Neural cell (in vitro differentiated cells): ENCODE measurements at regions not wholly inside any gene's neighbourhood (a gene's known extent, or its start where the extent isn't known, plus 50 kb on each side); places are given as distances from the start of the nearest gene placed in this dataset.

Experiments used
- H2AFZ ChIP-seq: fragments of 200-600, 300-800 bp; sonication (generic), shearing (Covaris generic); 2 replicates; pipeline ENCODE4 v1.6.0; 2014; ENCODE audit warnings: low read depth, mild to moderate bottlenecking, antibody characterized with exemption, low read length, moderate library complexity
- H3F3A ChIP-seq: fragments of 200-600 bp; shearing (Covaris generic); 2 replicates; pipeline ENCODE4 v1.6.1; 2016; ENCODE audit warnings: mild to moderate bottlenecking, moderate library complexity, mixed read lengths, antibody characterized with exemption, low read length; ENCODE audit not compliant: insufficient read depth, poor library complexity, severe bottlenecking
- H3K27ac ChIP-seq: fragments of 200-600, 300-800 bp; sonication (generic), shearing (Covaris generic); 2 replicates; pipeline ENCODE4 v1.5.1; 2014; ENCODE audit warnings: mild to moderate bottlenecking, low read length, moderate library complexity
- H3K27me3 ChIP-seq: fragments of 300-800, 200-600 bp; sonication (generic), shearing (Covaris generic); 2 replicates; pipeline ENCODE4 v1.6.0; 2014; ENCODE audit warnings: mild to moderate bottlenecking, low read depth, low read length, moderate library complexity; ENCODE audit not compliant: insufficient read depth
- H3K36me3 ChIP-seq: fragments of 300-800, 200-600 bp; sonication (generic), shearing (Covaris generic); 2 replicates; pipeline ENCODE4 v1.5.1; 2014; ENCODE audit warnings: mild to moderate bottlenecking, antibody characterized with exemption, low read length, moderate library complexity; ENCODE audit not compliant: insufficient read depth
- H3K4me2 ChIP-seq: fragments of 300-800, 200-600 bp; sonication (generic), shearing (Covaris generic); 2 replicates; pipeline ENCODE4 v1.6.0; 2014; ENCODE audit warnings: mild to moderate bottlenecking, low read length
- H3K4me3 ChIP-seq: fragments of 300-800, 200-600 bp; sonication (generic), shearing (Covaris generic); 2 replicates; pipeline ENCODE4 v1.5.1; 2014; ENCODE audit warnings: mild to moderate bottlenecking, low read length, moderate library complexity
- H3K79me2 ChIP-seq: fragments of 200-600 bp; shearing (Covaris generic); replicated peaks from 2 replicates; pipeline ENCODE4 v1.6.0; 2014; ENCODE audit warnings: mild to moderate bottlenecking, low read length, moderate library complexity; ENCODE audit not compliant: insufficient read depth
- H3K9ac ChIP-seq: fragments of 300-800, 200-600 bp; sonication (generic), shearing (Covaris generic); 2 replicates; pipeline ENCODE4 v1.6.1; 2016; ENCODE audit warnings: mild to moderate bottlenecking, low read length, mixed read lengths
- H3K9me2 ChIP-seq: fragments of 200-600 bp; shearing (Covaris generic); 2 replicates; pipeline ENCODE4 v1.6.1; 2016; ENCODE audit warnings: mild to moderate bottlenecking, low read length, mixed read lengths; ENCODE audit not compliant: insufficient read depth
- H3K9me3 ChIP-seq: fragments of 200-600, 300-800 bp; sonication (generic), shearing (Covaris generic); 2 replicates; pipeline ENCODE4 v1.6.1; 2016; ENCODE audit warnings: mild to moderate bottlenecking, mixed run types, low read length, moderate library complexity, mixed read lengths
- H4K20me1 ChIP-seq: fragments of 200-600 bp; shearing (Covaris generic); 2 replicates; pipeline ENCODE4 v1.6.1; 2016; ENCODE audit warnings: mild to moderate bottlenecking, mixed run types; ENCODE audit not compliant: insufficient read depth
- CTCF ChIP-seq: fragments of 450-650 bp; IDR thresholded peaks from 2 replicates; pipeline ENCODE4 v1.5.1; 2014; ENCODE audit warnings: antibody characterized with exemption, mild to moderate bottlenecking, moderate library complexity; ENCODE audit not compliant: poor library complexity, severe bottlenecking
- EP300 ChIP-seq: fragments of 450-650 bp; conservative IDR thresholded peaks from 2 replicates; pipeline ENCODE4 v1.6.1; 2014; ENCODE audit warnings: antibody characterized with exemption, mild to moderate bottlenecking, moderate library complexity; ENCODE audit not compliant: poor library complexity, severe bottlenecking
- EZH2 ChIP-seq: fragments of 200-600, 300-800 bp; shearing (Covaris generic), sonication (generic); IDR thresholded peaks from 2 replicates; pipeline ENCODE4 v1.6.1; 2014; ENCODE audit warnings: antibody characterized with exemption, low read length, borderline replicate concordance, mild to moderate bottlenecking; ENCODE audit not compliant: insufficient read depth, poor library complexity, severe bottlenecking
- MXI1 ChIP-seq: fragments of 450-650 bp; conservative IDR thresholded peaks from 2 replicates; pipeline ENCODE4 v1.6.1; 2014; ENCODE audit warnings: antibody characterized with exemption, mild to moderate bottlenecking; ENCODE audit not compliant: poor library complexity, severe bottlenecking
- POLR2AphosphoS5 ChIP-seq: IDR thresholded peaks from 2 replicates; pipeline ENCODE4 v1.6.1; 2012
- RAD21 ChIP-seq: fragments of 450-650 bp; conservative IDR thresholded peaks from 2 replicates; pipeline ENCODE4 v1.6.1; 2014; ENCODE audit warnings: antibody characterized with exemption, mild to moderate bottlenecking, moderate library complexity
- SMC3 ChIP-seq: fragments of 450-650 bp; conservative IDR thresholded peaks from 2 replicates; pipeline ENCODE4 v1.6.1; 2014; ENCODE audit warnings: antibody characterized with exemption, mild to moderate bottlenecking, moderate library complexity; ENCODE audit not compliant: poor library complexity
- TAF1 ChIP-seq: IDR thresholded peaks from 2 replicates; pipeline ENCODE4 v1.6.1; 2012; ENCODE audit warnings: low read depth
- TF ChIP-seq, protein P1 (sequence below): IDR thresholded peaks from 2 replicates; pipeline ENCODE4 v1.6.1; 2012; ENCODE audit warnings: borderline replicate concordance

- H3K9me2 ChIP-seq, result no peaks in the 10 kb centered on the region
- H3K36me3 ChIP-seq, result no peaks in the 10 kb centered on the region
- no peak overlapping the region for H3K4me3 ChIP-seq
- no peak overlapping the region for H3K27ac ChIP-seq
- H2AFZ ChIP-seq, result no peak overlapping the region
- TF ChIP-seq SMC3 (no peak), POLR2AphosphoS5 (no peak), RAD21 (no peak), CTCF (no peak), EZH2 (no peak), TAF1 (no peak), MXI1 (no peak)
- TF ChIP-seq, protein P1, sequence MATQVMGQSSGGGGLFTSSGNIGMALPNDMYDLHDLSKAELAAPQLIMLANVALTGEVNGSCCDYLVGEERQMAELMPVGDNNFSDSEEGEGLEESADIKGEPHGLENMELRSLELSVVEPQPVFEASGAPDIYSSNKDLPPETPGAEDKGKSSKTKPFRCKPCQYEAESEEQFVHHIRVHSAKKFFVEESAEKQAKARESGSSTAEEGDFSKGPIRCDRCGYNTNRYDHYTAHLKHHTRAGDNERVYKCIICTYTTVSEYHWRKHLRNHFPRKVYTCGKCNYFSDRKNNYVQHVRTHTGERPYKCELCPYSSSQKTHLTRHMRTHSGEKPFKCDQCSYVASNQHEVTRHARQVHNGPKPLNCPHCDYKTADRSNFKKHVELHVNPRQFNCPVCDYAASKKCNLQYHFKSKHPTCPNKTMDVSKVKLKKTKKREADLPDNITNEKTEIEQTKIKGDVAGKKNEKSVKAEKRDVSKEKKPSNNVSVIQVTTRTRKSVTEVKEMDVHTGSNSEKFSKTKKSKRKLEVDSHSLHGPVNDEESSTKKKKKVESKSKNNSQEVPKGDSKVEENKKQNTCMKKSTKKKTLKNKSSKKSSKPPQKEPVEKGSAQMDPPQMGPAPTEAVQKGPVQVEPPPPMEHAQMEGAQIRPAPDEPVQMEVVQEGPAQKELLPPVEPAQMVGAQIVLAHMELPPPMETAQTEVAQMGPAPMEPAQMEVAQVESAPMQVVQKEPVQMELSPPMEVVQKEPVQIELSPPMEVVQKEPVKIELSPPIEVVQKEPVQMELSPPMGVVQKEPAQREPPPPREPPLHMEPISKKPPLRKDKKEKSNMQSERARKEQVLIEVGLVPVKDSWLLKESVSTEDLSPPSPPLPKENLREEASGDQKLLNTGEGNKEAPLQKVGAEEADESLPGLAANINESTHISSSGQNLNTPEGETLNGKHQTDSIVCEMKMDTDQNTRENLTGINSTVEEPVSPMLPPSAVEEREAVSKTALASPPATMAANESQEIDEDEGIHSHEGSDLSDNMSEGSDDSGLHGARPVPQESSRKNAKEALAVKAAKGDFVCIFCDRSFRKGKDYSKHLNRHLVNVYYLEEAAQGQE, result no peak
- H3K27me3 ChIP-seq, result no peaks in the 10 kb centered on the region
- H3K9ac ChIP-seq, result no peak overlapping the region
- H3K79me2 ChIP-seq, result no peaks in the 10 kb centered on the region
- H3K9me3 ChIP-seq, result no peaks in the 10 kb centered on the region
- no peak overlapping the region for H3K4me2 ChIP-seq
- no peaks in the 10 kb centered on the region for H4K20me1 ChIP-seq
- H3F3A ChIP-seq, result no peaks in the 10 kb centered on the region
Measured at GRCh38 chr10:57955076-57955475, 312.6 kb downstream of the IPMK start.

DNA sequence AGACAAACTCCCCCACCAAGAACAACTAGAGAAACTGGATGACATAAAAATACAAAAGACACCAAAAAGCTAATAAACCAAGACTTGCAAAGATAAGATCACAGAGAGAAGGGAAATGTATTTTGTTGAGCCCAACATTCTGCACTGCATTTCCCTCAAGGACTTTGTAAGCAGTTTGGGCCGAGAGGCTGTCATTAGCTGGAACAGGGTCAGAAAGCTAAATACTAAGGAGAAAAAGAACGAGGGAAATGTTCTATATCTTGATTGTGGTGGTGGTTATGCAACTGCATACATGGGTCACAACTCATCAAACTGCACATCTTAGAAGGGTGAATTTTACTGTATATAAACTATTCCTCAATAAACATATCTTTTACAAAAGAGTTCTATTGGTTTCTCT is 315.0 kb downstream of the IPMK start:
- H3K27me3 ChIP-seq, result no peaks in the 10 kb centered on the region
- TF ChIP-seq, protein P1, result no peak
- no peak for TF ChIP-seq RAD21
- no peak for TF ChIP-seq MXI1
- no peak for TF ChIP-seq CTCF
- TF ChIP-seq SMC3, result no peak
- TF ChIP-seq POLR2AphosphoS5, result no peak
- no peak for TF ChIP-seq EP300
- no peak for TF ChIP-seq EZH2
- TF ChIP-seq TAF1, result no peak
- H3K36me3 ChIP-seq, result no peaks in the 10 kb centered on the region
- H3F3A ChIP-seq, result no peaks in the 10 kb centered on the region
- H3K79me2 ChIP-seq, result no peaks in the 10 kb centered on the region
- no peak overlapping the region for H2AFZ ChIP-seq
- no peaks in the 10 kb centered on the region for H3K9me3 ChIP-seq
- no peaks in the 10 kb centered on the region for H4K20me1 ChIP-seq
- no peaks in the 10 kb centered on the region for H3K9me2 ChIP-seq
- H3K4me3 ChIP-seq, result no peak overlapping the region
- no peak overlapping the region for H3K4me2 ChIP-seq
- H3K9ac ChIP-seq, result no peak overlapping the region
- H3K27ac ChIP-seq, result no peak overlapping the region
